GM12878 (cell line): ENCODE measurements at regions not wholly inside any gene's neighbourhood (a gene's known extent, or its start where the extent isn't known, plus 50 kb on each side); places are given as distances from the start of the nearest gene placed in this dataset.
"Not testable (repeated sequence)": the region's sequence is repeated elsewhere in the genome, so short reads cannot be mapped to it uniquely, and the experiment has no call there.

ENCODE experiments used
- ATAC-seq: fragments of 200-7000 bp; cut with Tn5 transposase; 3 replicates; pipeline ENCODE4 v1.9.1; 2020; ENCODE audit warnings: mild to moderate bottlenecking, moderate library complexity
- BruUV-seq: library from RNA; stranded (reverse); fragments of 400-500 nt; replicated peaks from 2 replicates; lab custom pipeline; 2021; lab: Mats Ljungman, UMichigan
- CTCF ChIA-PET: fragments of 300-600 bp; sonication (Branson Sonifier 250); formaldehyde crosslinking; extraction: SDS; loops from one replicate; lab custom pipeline; 2021; ENCODE audit warnings: inconsistent platforms; lab: Yijun Ruan, JAX
- POLR2A ChIA-PET: fragments of 350-600 bp; formaldehyde crosslinking; extraction: SDS; loops from one replicate; lab custom pipeline; 2021; ENCODE audit warnings: inconsistent platforms; lab: Charles Lee
- RAD21 ChIA-PET: fragments of 300-600 bp; sonication (Branson Sonifier 250); formaldehyde crosslinking; loops from one replicate; lab custom pipeline; 2023; ENCODE audit warnings: antibody characterized with exemption; ENCODE audit not compliant: unreplicated experiment; lab: Charles Lee
- SMC1A ChIA-PET: fragments of 300-600 bp; sonication (Branson Sonifier 250); formaldehyde crosslinking; loops from one replicate; lab custom pipeline; 2023; ENCODE audit not compliant: unreplicated experiment, uncharacterized antibody; lab: Charles Lee
- DNase-seq: peaks from one replicate; pipeline ENCODE4 v3.0.0-alpha.2; 2011; ENCODE audit warnings: low read depth, low spot score
- FAIRE-seq: peaks from 3 replicates; lab custom pipeline; 2011; peaks lifted over from hg19 to GRCh38; lab: Jason Lieb, UNC
- H2AFZ ChIP-seq: 2 replicates; pipeline ENCODE4 v1.6.0; 2011; ENCODE audit warnings: low read depth, low read length, control low read depth; ENCODE audit not compliant: control insufficient read depth
- H3K27ac ChIP-seq: 2 replicates; pipeline ENCODE4 v1.5.1; 2011; ENCODE audit warnings: control low read depth; ENCODE audit not compliant: control insufficient read depth, insufficient read depth
- H3K27me3 ChIP-seq, 2 experiments: replicated peaks in 1 of 2; 2 replicates each; pipeline versions ENCODE4 v1.6.0 to v1.6.1; 2011; ENCODE audit warnings: low read length in 1 of 2; ENCODE audit not compliant: control insufficient read depth in 2 of 2, insufficient read depth in 2 of 2
- H3K36me3 ChIP-seq, 2 experiments: 2 replicates each; pipeline ENCODE4 v1.5.1; 2011; ENCODE audit warnings: low read length in 1 of 2; ENCODE audit not compliant: control insufficient read depth in 2 of 2, insufficient read depth in 2 of 2
- H3K4me1 ChIP-seq: 2 replicates; pipeline ENCODE4 v1.6.1; 2011; ENCODE audit warnings: mild to moderate bottlenecking, low read length, moderate library complexity, mixed read lengths; ENCODE audit not compliant: control insufficient read depth, insufficient read depth
- H3K4me2 ChIP-seq: 2 replicates; pipeline ENCODE4 v1.6.0; 2011; ENCODE audit warnings: control low read depth; ENCODE audit not compliant: control insufficient read depth, insufficient read depth
- H3K4me3 ChIP-seq: fragments of 200-600 bp; sonication (generic); 2 replicates; pipeline ENCODE4 v1.5.1; 2016
- H3K79me2 ChIP-seq: 2 replicates; pipeline ENCODE4 v1.6.0; 2011; ENCODE audit warnings: low read length; ENCODE audit not compliant: control insufficient read depth, insufficient read depth
- H3K9ac ChIP-seq: 2 replicates; pipeline ENCODE4 v1.8.0; 2011; ENCODE audit warnings: low read length, control low read depth, mixed read lengths; ENCODE audit not compliant: control insufficient read depth, insufficient read depth
- H3K9me3 ChIP-seq: replicated peaks from 3 replicates; pipeline ENCODE4 v1.5.1; 2011; ENCODE audit warnings: mild to moderate bottlenecking, low read length; ENCODE audit not compliant: control insufficient read depth, insufficient read depth
- H4K20me1 ChIP-seq: 2 replicates; pipeline ENCODE4 v1.6.0; 2011; ENCODE audit not compliant: control insufficient read depth, insufficient read depth
- BCL3 ChIP-seq: IDR thresholded peaks from 2 replicates; pipeline ENCODE4 v1.6.1; 2011; ENCODE audit warnings: borderline replicate concordance, low read depth, mild to moderate bottlenecking, moderate library complexity, low read length; ENCODE audit not compliant: insufficient read depth, poor library complexity, severe bottlenecking
- BMI1 ChIP-seq: fragments of 450-650 bp; IDR thresholded peaks from 2 replicates; pipeline ENCODE4 v1.6.1; 2016; ENCODE audit warnings: mild to moderate bottlenecking, moderate library complexity, borderline replicate concordance
- RAD21 ChIP-seq: IDR thresholded peaks from 2 replicates; pipeline ENCODE4 v1.6.1; 2011; ENCODE audit warnings: mild to moderate bottlenecking, low read depth, low read length, moderate library complexity; ENCODE audit not compliant: insufficient read depth
- SMC3 ChIP-seq: IDR thresholded peaks from 2 replicates; pipeline ENCODE4 v1.6.1; 2011; ENCODE audit warnings: low read length, improper control_type of control experiment, borderline replicate concordance
- ZNF622 ChIP-seq: fragments of 450-650 bp; IDR thresholded peaks from 2 replicates; pipeline ENCODE4 v1.6.1; 2017; ENCODE audit warnings: mild to moderate bottlenecking, inconsistent platforms
- in situ Hi-C: fragments of 300-500 bp; cut with MboI; formaldehyde crosslinking; loops from 9 replicates; pipeline ENCODE4 v1.14.3; 2018; ENCODE audit warnings: mixed read lengths
- intact Hi-C: fragments of 100-400 bp; cut with micrococcal nuclease; formaldehyde crosslinking; loops from one replicate; pipeline ENCODE4 v1.14.2; 2022; ENCODE audit not compliant: unreplicated experiment

- no peak for TF ChIP-seq BCL3
- no peak for TF ChIP-seq ZNF622
- peak; percentile 51; the same call in 1 of the 2 replicates for TF ChIP-seq SMC3
- no peak for TF ChIP-seq BMI1
- peak; percentile 80 for TF ChIP-seq RAD21
Measured at GRCh38 chr5:53170746-53171349, 61.3 kb upstream of the MOCS2 start (continued).

- H3K27me3 ChIP-seq, H3K4me2 ChIP-seq, H3K36me3 ChIP-seq, POLR2A ChIA-PET, H2AFZ ChIP-seq, FAIRE-seq, BruUV-seq, DNase-seq, H3K9me3 ChIP-seq, RAD21 ChIA-PET, H3K4me1 ChIP-seq, in situ Hi-C loops, H4K20me1 ChIP-seq, H3K27ac ChIP-seq, H3K9ac ChIP-seq, H3K79me2 ChIP-seq, H3K4me3 ChIP-seq, ATAC-seq: not testable (repeated sequence)
- SMC1A ChIA-PET = interaction anchor here (0.6 kb wide), 1 partner anchor 247 kb away, joined by 3 read pairs; no protein-coding TSS in a partner anchor
- intact Hi-C loops = loop anchor here (5.0 kb wide), 2 partner anchors 255 to 1045 kb away; no protein-coding TSS in a partner anchor
- CTCF ChIA-PET = interaction anchor here (0.9 to 2.3 kb wide), 2 partner anchors 13 to 1057 kb away, joined by 3 to 12 read pairs; no protein-coding TSS in a partner anchor
Measured at GRCh38 chr5:53172073-53172472, 62.5 kb upstream of the MOCS2 start.
